ENCODE measurements at regions not wholly inside any gene's neighbourhood (a gene's known extent, or its start where the extent isn't known, plus 50 kb on each side); places are given as distances from the start of the nearest gene placed in this dataset.

DNA sequence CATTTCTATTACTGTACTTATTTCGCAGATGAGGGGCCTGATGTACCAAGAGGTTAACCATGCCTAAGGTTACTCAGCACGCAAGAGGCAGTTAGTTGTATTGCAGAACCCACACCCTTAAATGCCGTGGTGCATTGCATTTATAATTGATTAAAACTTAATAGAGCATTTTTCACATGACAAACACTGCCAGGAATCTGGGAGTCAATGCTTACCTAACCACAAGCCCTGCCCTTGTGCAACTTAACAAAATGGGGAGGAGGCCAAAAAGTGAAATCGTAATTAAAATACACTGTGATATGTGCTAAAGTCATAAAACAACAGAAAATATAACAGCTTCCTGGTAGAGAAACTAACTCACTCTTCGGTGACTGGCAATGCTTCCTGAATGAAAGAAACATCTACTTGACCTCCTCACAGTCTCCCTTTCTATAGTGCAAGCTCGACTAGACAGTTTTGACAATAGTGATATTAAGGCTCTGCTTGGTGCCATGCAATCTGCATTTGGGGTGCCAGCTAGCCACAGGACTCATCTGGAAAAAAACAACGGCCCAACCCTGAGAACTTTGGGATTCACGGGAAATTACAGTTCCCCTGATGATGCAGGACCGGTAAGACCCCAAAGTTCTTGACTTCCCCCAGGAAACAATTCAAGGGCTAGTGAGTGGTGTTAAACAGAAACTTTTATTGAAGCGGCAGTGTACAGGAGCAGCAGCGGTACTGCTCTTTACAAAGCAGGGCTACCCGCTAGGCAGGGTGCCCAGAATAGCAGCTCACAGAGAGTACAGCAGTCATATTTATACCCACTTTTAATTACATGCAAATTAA is 612.4 kb downstream of the TNS3 start:
- DNase-seq (ENCODE audit: low read depth in 1 of 2, low spot score in 1 of 2): no peak
- in situ Hi-C loops (cut with HindIII; ENCODE audit: low pct_unique_long_range_greater_than_20kb, low sequenced_read_pairs): no loop called here

DNA sequence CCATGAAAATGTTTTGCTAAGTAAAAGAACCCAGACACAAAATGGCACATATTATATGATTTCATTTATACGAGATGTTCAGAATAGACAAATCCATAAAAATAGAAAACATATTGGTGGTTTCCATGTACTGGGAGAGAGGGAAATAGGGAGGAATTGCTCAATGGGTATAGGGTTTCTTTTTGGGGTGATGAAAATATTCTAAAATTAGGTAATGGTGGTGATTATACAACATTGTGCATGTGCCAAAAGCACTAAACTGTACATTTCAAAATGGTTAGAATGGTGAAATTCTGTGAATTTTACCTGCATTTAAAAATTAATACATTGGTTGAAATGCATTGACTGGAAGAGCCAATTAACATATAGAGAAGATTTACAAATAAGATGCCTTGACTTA is 613.9 kb downstream of the TNS3 start:
- TF ChIP-seq JUND (IDR thresholded peaks at IDR 0.05; ENCODE audit: low read depth): no peak
- in situ Hi-C loops (cut with HindIII; ENCODE audit: low pct_unique_long_range_greater_than_20kb, low sequenced_read_pairs): no loop called here
- no peak for DNase-seq (ENCODE audit: low read depth in 1 of 2, low spot score in 1 of 2)

More for the DNA sequence above, 612.4 kb downstream of the TNS3 start:
- no peak for TF ChIP-seq JUND (IDR thresholded peaks at IDR 0.05; ENCODE audit: low read depth)

DNA sequence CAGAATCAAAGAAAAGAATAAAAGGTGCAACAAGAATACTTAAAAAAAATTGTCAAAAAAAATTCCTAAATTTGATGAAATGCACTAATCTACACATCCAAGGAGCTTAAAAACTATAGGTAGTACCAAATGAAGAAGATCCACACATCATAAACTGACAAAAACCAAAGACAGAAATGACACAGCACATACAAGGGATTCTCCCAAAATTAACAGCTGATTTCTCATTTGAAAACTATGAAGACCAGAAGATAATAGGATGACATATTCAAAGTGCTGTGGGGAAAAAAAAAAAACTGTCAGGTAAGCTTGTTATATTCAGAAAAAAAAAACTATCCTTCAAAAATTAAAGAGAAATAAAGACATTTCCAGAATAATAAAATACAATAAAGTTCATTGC is 618.2 kb downstream of the TNS3 start:
- no peak for TF ChIP-seq JUND (IDR thresholded peaks at IDR 0.05; ENCODE audit: low read depth)
- no peak for DNase-seq (ENCODE audit: low read depth in 1 of 2, low spot score in 1 of 2)
- in situ Hi-C loops (cut with HindIII; ENCODE audit: low pct_unique_long_range_greater_than_20kb, low sequenced_read_pairs): no loop called here

DNA sequence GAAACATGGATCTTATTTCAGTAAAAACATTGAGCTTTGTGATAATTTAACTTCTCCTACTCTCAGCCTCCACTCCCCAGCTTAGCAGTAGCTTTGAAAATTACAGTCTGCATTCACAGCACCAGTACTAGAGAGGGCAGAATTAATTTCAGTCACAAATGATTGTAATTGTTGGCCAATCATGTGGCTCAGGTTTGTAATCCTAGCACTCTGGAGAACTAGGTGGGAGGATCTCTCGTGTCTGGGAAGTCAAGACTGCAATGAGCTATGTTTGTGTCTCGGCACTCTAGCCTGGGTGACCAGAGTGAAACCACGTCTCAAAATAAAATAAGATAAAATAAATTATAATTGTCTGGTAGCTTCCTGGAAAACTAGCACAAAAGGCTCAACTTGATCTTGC is 620.9 kb downstream of the TNS3 start:
- TF ChIP-seq JUND (IDR thresholded peaks at IDR 0.05; ENCODE audit: low read depth): no peak
- no peak for DNase-seq (ENCODE audit: low read depth in 1 of 2, low spot score in 1 of 2)
- in situ Hi-C loops (cut with HindIII; ENCODE audit: low pct_unique_long_range_greater_than_20kb, low sequenced_read_pairs): no loop called here

DNA sequence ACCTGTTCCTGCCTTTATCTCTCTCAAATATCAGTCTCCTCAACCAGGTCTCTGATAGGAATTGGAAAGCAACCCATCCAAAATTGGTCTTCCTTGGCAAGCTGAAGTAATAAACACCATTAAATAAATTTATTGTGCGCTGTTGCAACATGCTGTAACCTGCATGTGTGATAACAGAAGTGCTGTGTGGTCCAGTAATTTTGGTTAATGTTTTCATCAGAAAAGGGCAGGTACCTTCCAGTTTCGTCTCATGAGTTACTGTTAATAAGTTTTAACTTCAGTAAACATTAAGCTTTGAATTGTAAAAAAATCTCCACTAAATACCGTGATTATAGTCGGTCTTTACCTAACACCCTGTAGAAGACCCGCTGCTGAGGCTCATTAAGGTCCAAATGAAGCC is 624.7 kb downstream of the TNS3 start:
- DNase-seq (ENCODE audit: low read depth in 1 of 2, low spot score in 1 of 2): no peak
- TF ChIP-seq JUND (IDR thresholded peaks at IDR 0.05; ENCODE audit: low read depth): no peak
- in situ Hi-C loops (cut with HindIII; ENCODE audit: low pct_unique_long_range_greater_than_20kb, low sequenced_read_pairs): no loop called here

DNA sequence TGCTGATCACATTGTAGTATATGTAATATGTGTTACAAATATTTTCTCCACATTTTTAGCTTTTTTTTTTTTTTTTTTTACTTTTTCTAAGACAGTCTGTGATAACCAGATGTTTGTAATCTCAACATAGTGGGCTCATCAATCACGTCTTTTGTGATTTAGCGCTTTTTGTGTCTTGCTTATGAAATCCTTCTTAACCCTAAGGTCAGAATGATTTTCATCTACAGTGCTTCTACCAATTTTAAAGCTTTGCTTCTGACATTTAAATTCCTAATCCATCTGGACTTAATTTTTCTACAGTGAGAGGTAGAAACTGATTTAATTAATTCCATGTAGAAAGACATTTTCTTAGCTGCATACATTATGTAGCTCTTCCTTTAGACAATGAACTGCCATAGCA is 626.4 kb downstream of the TNS3 start:
- in situ Hi-C loops (cut with HindIII; ENCODE audit: low pct_unique_long_range_greater_than_20kb, low sequenced_read_pairs): no loop called here
- TF ChIP-seq JUND (IDR thresholded peaks at IDR 0.05; ENCODE audit: low read depth): no peak
- DNase-seq (ENCODE audit: low read depth in 1 of 2, low spot score in 1 of 2): no peak

DNA sequence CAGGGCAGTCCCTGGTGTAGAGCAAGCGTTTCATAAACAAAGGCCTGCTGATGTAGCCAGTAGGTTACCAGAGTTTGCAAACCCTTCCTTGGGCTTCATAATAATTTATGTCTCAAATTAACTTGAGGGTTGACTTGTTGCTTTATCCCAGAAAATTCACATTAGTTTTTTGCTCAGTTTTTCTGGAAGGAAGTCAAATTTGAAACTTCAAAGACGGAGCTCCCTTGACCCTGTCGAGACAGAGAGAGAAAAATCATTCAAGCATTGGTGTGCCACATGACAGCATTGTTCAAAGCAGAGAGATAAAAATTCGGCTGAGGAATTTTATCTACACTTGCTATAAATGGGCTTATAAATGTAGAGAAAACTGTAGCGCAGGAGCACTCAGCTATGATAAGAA is 627.7 kb downstream of the TNS3 start:
- DNase-seq (ENCODE audit: low read depth in 1 of 2, low spot score in 1 of 2): no peak
- TF ChIP-seq JUND (IDR thresholded peaks at IDR 0.05; ENCODE audit: low read depth): no peak
- in situ Hi-C loops (cut with HindIII; ENCODE audit: low pct_unique_long_range_greater_than_20kb, low sequenced_read_pairs): no loop called here

DNA sequence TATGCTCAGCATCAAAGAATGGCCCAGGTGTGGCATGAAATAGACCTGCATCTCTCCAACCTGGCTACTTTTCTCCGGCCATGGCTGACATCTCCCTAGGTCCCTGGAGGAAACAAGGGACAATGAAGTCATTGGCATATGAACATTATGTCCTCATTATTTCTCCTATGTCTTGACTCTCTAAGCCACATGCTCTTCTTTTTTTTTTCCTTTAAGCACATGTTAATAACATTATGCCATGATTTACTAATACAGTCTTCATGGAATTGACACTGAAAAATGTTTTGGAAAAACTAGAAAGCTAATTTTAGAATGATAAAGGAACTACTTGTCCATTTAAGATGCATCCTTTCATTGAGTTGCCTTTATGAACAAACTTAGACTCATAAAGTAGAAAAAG is 628.9 kb downstream of the TNS3 start:
- DNase-seq (ENCODE audit: low read depth in 1 of 2, low spot score in 1 of 2): no peak
- in situ Hi-C loops (cut with HindIII; ENCODE audit: low pct_unique_long_range_greater_than_20kb, low sequenced_read_pairs): no loop called here
- no peak for TF ChIP-seq JUND (IDR thresholded peaks at IDR 0.05; ENCODE audit: low read depth)

DNA sequence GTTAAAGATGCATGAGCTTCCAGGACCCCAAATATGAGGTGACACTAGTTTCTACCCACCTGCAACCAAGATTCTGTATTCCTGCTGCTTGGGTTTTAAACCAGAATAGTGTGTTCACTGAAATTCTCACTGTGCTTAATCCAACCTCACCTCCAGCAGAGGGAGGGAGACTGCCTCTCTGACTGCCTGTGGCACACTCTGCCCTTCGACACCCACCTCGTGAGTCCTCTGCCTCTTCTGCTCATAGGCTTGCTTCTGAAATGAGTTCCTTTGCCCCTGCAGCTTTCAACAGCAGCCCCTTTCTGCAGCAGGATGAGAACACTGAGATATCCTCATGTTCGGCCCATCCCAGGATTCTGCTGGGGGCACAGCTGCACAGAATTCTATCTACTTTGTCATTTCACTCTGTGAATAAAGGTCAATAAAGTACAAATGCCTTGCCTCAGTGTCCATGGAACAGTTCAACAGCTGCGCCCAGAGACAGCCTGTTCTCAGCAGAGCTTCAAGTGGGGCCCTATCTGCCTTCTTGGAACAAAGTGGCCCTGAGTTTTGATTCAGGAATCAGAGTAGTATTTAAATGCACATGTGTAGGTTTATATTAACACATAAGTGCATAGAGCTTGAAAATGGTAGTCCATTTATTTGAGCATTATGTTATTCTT is 632.5 kb downstream of the TNS3 start:
- in situ Hi-C loops (cut with HindIII; ENCODE audit: low pct_unique_long_range_greater_than_20kb, low sequenced_read_pairs): no loop called here
- no peak for DNase-seq (ENCODE audit: low read depth in 1 of 2, low spot score in 1 of 2)

DNA sequence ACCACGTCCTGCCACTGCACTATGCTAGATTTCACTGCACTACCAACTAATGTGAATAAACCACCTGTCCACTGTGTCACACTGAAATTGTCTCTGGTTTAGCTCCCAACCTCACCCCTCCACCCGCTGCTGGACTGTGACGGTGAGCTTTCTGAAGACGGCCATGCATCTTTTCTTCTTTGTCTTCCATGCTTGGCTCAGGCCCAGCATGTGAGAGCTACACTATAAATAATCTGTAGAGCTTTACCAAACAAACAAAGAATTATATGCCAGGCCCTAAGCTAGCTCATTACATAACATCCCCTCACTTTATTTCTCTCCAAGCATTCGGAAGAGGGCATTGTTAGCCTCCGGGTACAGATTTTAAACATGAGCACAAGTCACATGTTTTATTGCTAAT is 633.2 kb downstream of the TNS3 start:
- no peak for TF ChIP-seq JUND (IDR thresholded peaks at IDR 0.05; ENCODE audit: low read depth)
- no peak for DNase-seq (ENCODE audit: low read depth in 1 of 2, low spot score in 1 of 2)
- in situ Hi-C loops (cut with HindIII; ENCODE audit: low pct_unique_long_range_greater_than_20kb, low sequenced_read_pairs): no loop called here

More for the DNA sequence above, 632.5 kb downstream of the TNS3 start:
- no peak for TF ChIP-seq JUND (IDR thresholded peaks at IDR 0.05; ENCODE audit: low read depth)

DNA sequence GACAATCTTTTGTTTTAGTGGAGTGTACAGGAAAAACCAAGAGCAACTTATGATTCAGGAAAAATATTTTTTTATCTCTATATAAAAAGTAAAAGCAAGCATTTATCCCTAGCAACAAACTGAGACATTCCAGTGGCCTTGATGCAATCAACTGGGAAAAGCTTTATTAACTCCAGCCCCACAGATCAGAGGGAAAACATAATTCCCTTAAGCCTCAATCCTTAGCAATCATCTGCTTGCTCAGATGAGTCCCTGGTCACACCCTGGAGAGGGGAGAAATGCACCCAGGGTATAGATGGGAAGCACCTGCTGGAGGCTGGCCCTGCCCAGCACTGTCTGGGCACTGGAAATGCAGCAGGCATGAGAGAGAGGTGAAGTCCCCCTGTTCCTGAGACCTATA is 636.6 kb downstream of the TNS3 start:
- TF ChIP-seq JUND (IDR thresholded peaks at IDR 0.05; ENCODE audit: low read depth): no peak
- no peak for DNase-seq (ENCODE audit: low read depth in 1 of 2, low spot score in 1 of 2)
- in situ Hi-C loops (cut with HindIII; ENCODE audit: low pct_unique_long_range_greater_than_20kb, low sequenced_read_pairs): no loop called here

DNA sequence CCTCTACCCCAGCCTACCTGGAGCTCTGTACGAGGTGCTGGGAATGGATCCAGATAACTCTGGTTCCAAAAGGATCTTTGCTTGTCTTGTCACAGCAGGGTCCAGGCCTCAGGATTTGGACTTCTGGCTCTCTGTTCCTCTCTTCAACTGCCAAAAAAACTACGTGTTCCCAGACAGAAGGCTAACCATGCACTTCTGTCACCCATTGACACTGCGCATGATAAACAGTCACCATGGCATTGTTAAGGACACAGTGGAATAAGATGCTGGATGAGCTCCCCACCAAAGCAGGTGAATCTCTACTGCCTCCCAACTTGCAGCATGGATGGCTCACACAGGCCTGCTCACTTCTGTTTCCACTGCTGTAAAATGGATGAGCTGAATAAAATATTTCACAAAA is 637.9 kb downstream of the TNS3 start:
- DNase-seq (ENCODE audit: low read depth in 1 of 2, low spot score in 1 of 2): no peak
- TF ChIP-seq JUND (IDR thresholded peaks at IDR 0.05; ENCODE audit: low read depth): no peak
- in situ Hi-C loops (cut with HindIII; ENCODE audit: low pct_unique_long_range_greater_than_20kb, low sequenced_read_pairs): no loop called here

DNA sequence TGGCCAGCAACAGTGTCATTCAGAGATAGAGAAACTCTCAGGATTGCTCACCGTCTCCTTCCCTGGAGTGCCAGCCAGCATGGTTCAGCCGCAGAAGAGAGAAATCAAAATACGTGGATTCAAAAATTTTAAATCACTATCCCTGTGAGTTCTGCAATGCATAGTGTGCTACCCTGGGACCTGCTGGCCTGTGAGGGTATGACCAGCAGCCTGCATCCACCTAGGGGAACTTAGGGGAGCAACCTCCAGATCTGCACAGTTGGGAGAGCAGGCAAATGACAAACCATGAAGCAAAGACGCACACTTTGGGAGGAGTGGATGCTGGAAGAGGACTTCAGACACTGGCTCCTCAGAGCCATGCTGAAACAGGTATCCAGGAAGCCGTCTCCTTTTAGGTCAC is 639.3 kb downstream of the TNS3 start:
- in situ Hi-C loops (cut with HindIII; ENCODE audit: low pct_unique_long_range_greater_than_20kb, low sequenced_read_pairs): no loop called here
- no peak for DNase-seq (ENCODE audit: low read depth in 1 of 2, low spot score in 1 of 2)
- TF ChIP-seq JUND (IDR thresholded peaks at IDR 0.05; ENCODE audit: low read depth): no peak
